Duodenal mucosa (tissue), 2 donors: ENCODE measurements at regions not wholly inside any gene's neighbourhood (a gene's known extent, or its start where the extent isn't known, plus 50 kb on each side); places are given as distances from the start of the nearest gene placed in this dataset.

Source experiments
- H3K27ac ChIP-seq: one replicate; pipeline ENCODE4 v1.7.0; 2013; ENCODE audit warnings: low read depth, low read length
- H3K27me3 ChIP-seq, 2 donors: one replicate each; pipeline ENCODE4 v1.7.0; 2013; ENCODE audit warnings: low read length in 2 of 2, control low read depth in 1 of 2; ENCODE audit not compliant: insufficient read depth in 2 of 2, control insufficient read depth in 1 of 2
- H3K36me3 ChIP-seq, 2 donors: one replicate each; pipeline ENCODE4 v1.7.0; 2013; ENCODE audit warnings: low read length in 2 of 2, control low read depth in 1 of 2; ENCODE audit not compliant: insufficient read depth in 2 of 2, control insufficient read depth in 1 of 2
- H3K4me1 ChIP-seq, 2 donors: one replicate each; pipeline ENCODE4 v1.7.0; 2013; ENCODE audit warnings: low read length in 2 of 2, control low read depth in 1 of 2; ENCODE audit not compliant: insufficient read depth in 2 of 2, control insufficient read depth in 1 of 2
- H3K4me3 ChIP-seq, 2 donors: one replicate each; pipeline ENCODE4 v1.7.0; 2013; ENCODE audit warnings: low read length in 2 of 2, low read depth in 1 of 2
- H3K9ac ChIP-seq, 2 donors: one replicate each; pipeline ENCODE4 v1.7.0; 2013; ENCODE audit warnings: low read length in 2 of 2, low read depth in 1 of 2
- H3K9me3 ChIP-seq, 2 donors: one replicate each; pipeline ENCODE4 v1.7.0; 2013; ENCODE audit warnings: low read length in 2 of 2, control low read depth in 1 of 2; ENCODE audit not compliant: control insufficient read depth in 1 of 2

DNA sequence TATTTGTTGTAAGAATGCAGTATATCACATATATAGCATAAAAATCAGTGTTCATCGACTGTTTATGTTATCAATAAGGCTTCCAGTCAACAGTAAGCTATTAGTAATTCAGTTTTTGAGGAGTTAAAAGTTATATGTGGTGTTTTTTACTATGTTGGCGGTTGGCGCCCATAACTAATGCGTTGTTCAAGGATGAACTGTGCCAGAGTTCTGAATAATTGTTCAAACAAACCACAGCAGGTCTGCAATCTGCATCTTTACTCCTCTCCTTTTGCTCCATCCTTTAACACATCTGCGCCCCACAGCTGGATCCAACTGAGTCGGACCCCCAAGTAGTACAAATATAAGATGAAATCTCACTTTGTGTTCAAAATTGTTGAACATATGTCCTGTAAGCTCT lies 836.1 kb downstream of the LTN1 start:
- H3K27me3 ChIP-seq: no peaks in the 10 kb centered on the region
- H3K27ac ChIP-seq: no peak overlapping the region
- H3K4me1 ChIP-seq: no peaks in the 10 kb centered on the region
- no peak overlapping the region for H3K4me3 ChIP-seq
- H3K9me3 ChIP-seq: no peaks in the 10 kb centered on the region
- H3K9ac ChIP-seq: no peak overlapping the region
- no peaks in the 10 kb centered on the region for H3K36me3 ChIP-seq

DNA sequence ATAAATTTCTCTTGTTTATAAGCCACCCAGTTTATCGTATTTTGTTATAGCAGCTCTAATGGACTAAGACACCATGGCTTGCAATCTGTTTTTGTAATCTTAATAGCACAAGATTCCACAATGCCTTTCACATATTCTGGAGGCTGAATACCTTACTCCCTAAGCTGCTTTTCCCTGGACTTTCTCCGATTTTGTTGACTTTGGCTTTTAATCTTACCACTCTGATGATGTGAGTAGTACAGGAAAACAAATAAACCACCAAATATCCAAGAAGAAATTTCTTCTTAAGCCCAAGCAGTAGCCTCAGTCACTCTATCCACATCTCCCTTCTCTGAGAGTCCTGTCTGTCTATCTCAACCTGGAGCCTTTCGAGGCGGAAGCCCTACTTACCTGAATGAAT lies 838.6 kb downstream of the LTN1 start:
- Histone ChIP-seq H3K27ac (no peak overlapping the region), H3K36me3 (no peaks in the 10 kb centered on the region), H3K27me3 (no peaks in the 10 kb centered on the region), H3K9me3 (no peaks in the 10 kb centered on the region), H3K4me3 (no peak overlapping the region), H3K9ac (no peak overlapping the region), H3K4me1 (no peaks in the 10 kb centered on the region)

DNA sequence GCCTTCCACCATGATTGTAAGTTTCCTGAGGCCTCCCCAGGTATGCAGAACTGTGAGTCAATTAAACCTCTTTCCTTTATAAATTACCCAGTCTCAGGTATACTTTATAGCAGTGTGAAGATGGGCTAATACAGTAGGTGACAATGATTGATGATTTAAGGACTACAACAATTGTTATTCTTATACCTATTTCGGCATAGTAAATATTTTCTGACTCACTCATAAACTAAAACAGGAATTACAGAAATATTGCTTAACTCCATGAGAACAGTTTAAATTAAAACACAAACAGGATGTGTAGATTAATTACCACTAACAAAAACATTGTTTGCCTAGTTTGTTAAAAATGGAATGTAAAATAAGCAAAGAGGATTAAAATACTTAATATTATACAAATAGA lies 839.9 kb downstream of the LTN1 start:
- Histone ChIP-seq H3K4me1 (no peaks in the 10 kb centered on the region), H3K27me3 (no peaks in the 10 kb centered on the region), H3K9ac (no peak overlapping the region), H3K36me3 (no peaks in the 10 kb centered on the region), H3K4me3 (no peak overlapping the region), H3K9me3 (no peaks in the 10 kb centered on the region), H3K27ac (no peak overlapping the region)

DNA sequence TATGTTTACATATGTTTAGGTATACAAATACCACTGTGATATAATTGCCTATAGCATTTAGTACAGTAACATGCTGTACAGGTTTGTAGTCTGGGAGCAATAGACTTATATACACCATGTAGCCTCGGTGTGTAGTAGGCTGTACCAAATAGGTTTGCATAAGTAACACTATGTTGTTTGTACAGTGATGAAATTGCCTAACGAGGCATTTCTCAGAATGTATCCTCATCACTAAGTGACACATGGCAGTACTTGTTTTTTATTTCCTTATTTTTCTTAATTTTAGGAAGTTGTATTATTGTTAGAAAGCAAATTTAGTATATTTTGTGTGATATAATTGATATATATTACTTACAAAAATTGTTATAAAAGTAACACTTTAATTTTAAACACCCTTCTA lies 840.9 kb downstream of the LTN1 start:
- Histone ChIP-seq H3K36me3 (no peaks in the 10 kb centered on the region), H3K9ac (no peak overlapping the region), H3K4me3 (no peak overlapping the region), H3K27ac (no peak overlapping the region), H3K27me3 (no peaks in the 10 kb centered on the region), H3K9me3 (no peaks in the 10 kb centered on the region), H3K4me1 (no peaks in the 10 kb centered on the region)

DNA sequence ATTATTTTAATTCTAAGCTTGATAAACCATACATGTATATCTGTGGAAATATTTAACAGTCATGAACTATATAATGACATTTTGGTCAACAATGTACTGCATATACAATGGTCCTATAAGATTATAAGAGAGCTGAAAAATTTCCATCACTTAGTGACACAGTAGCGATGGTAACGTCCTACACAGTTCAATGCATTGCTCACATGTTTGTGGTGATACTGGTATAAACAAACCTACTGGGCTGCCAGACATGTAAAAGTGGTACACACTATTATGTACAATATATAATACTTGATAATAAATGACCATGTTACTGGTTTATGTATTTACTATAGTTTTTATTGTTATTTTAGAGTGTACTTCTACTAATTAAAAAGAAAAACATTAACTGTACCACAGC lies 841.9 kb downstream of the LTN1 start:
- H3K9me3 ChIP-seq: no peaks in the 10 kb centered on the region
- H3K4me1 ChIP-seq: no peaks in the 10 kb centered on the region
- H3K9ac ChIP-seq: no peak overlapping the region
- H3K36me3 ChIP-seq: no peaks in the 10 kb centered on the region
- H3K27ac ChIP-seq: no peak overlapping the region
- H3K27me3 ChIP-seq: no peaks in the 10 kb centered on the region
- H3K4me3 ChIP-seq: no peak overlapping the region

DNA sequence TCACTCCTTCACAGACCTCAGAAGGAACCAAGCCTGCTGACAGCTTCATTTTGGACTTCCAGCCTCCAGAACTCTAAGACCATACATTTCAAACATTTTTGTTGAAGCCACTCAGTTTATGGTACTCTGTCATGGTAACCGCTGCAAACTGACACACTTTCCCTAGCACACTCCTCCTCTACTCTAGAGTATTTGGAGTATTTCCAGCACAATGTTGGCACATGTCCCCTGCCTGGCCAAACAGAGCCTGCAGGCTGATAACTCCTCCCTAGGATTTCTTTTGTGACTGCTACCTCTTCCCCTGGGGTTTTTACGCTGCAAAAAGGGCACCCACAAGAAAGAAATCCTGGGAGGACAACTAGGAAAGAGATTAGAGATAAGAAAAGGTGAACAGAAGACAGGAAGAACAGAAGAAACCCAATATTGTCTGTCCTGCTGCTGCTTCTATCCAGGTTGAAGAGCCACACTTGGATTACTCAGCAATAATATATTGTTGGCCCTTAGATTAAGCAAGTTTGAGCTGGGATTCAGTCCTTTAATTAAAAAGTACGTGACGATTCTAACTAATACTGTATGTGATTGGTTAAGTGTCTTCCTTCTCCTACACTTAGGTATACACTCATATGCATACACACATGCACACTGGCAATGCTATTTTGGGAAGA lies 844.1 kb downstream of the LTN1 start:
- no peak overlapping the region for H3K9ac ChIP-seq
- no peaks in the 10 kb centered on the region for H3K9me3 ChIP-seq
- H3K27ac ChIP-seq: no peak overlapping the region
- H3K4me1 ChIP-seq: no peaks in the 10 kb centered on the region
- H3K4me3 ChIP-seq: no peak overlapping the region
- no peaks in the 10 kb centered on the region for H3K36me3 ChIP-seq
- H3K27me3 ChIP-seq: no peaks in the 10 kb centered on the region

DNA sequence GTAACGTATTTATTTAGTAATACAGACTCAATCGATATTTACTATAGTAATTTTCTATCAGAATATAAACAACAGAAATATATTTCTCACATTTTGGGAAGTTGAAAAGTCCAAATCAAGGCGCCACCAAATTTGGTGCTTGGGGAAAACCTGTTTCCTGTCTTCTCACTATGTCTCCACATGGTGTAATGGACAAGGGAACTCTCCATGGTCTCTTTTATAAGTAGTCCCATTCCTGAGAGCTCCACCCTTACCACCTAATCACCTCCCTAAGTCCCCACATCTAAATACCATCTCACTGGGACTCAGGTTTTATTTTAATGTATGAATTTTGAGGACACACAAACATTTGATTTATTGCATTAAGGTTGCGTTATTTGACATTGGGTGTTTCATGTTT lies 848.0 kb downstream of the LTN1 start:
- Histone ChIP-seq H3K4me3 (no peak overlapping the region), H3K27ac (no peak overlapping the region), H3K36me3 (no peaks in the 10 kb centered on the region), H3K4me1 (no peaks in the 10 kb centered on the region), H3K9me3 (no peaks in the 10 kb centered on the region), H3K9ac (no peak overlapping the region), H3K27me3 (no peaks in the 10 kb centered on the region)

DNA sequence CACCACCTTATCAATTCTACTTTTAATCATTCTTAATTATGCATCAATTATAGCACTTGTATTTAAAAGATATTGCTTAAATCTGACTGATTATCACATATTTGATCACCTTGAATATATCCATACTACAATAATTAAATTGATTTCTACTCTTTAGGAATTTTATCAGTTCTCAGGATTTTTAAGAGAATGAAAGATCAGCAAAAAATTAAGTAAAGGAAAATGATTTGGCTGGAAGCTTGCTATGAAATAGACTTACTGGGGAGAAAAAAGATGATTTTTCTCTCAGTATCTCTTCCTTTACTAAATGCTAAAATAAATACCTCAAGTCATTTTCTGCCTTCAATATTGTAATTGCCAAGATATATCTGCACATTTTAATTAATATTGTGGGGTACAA lies 848.6 kb downstream of the LTN1 start:
- H3K9me3 ChIP-seq: no peaks in the 10 kb centered on the region
- H3K4me1 ChIP-seq: no peaks in the 10 kb centered on the region
- H3K27me3 ChIP-seq: no peaks in the 10 kb centered on the region
- no peak overlapping the region for H3K9ac ChIP-seq
- H3K27ac ChIP-seq: no peak overlapping the region
- no peaks in the 10 kb centered on the region for H3K36me3 ChIP-seq
- no peak overlapping the region for H3K4me3 ChIP-seq

DNA sequence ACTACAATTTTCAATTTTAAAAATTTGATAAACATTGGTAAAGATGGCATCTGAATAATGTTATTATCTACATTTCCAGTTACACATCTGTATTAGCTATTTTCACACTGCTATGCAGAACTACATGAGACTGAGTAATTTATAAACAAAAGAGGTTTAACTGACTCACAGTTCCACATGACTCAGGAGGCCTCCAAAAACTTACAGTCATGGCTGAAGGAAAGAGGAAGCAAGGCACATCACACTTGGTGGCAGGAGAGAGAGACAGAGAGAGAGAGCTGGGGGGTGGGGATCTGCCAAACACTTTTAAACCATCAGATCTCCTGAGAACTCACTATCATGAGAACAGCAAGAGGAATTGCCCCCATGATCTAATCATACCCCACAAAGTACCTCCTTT lies 850.0 kb downstream of the LTN1 start:
- no peaks in the 10 kb centered on the region for H3K4me1 ChIP-seq
- no peaks in the 10 kb centered on the region for H3K9me3 ChIP-seq
- no peak overlapping the region for H3K27ac ChIP-seq
- no peak overlapping the region for H3K4me3 ChIP-seq
- no peak overlapping the region for H3K9ac ChIP-seq
- no peaks in the 10 kb centered on the region for H3K27me3 ChIP-seq
- H3K36me3 ChIP-seq: no peaks in the 10 kb centered on the region

DNA sequence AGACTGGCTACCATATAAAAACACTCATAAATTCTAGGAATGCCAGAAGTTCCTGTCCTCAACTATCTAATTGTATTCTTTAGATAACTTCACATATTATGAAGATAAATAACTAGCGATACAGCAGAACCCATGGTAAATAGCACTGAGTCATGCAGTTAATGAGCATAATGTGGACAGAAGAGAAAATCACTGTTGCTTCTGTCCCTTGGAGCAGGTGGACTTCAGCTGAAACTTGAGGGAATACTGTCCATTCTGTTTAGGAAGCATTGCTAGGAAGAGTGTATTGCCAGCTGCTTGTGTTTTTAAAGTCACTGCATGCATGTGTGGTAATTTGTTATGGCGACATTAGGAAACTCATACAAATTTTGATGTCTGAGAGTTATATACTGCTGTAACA lies 854.4 kb downstream of the LTN1 start:
- H3K36me3 ChIP-seq: no peaks in the 10 kb centered on the region
- H3K27ac ChIP-seq: no peak overlapping the region
- no peak overlapping the region for H3K9ac ChIP-seq
- H3K9me3 ChIP-seq: no peaks in the 10 kb centered on the region
- H3K4me3 ChIP-seq: no peak overlapping the region
- H3K27me3 ChIP-seq: no peaks in the 10 kb centered on the region
- H3K4me1 ChIP-seq: no peaks in the 10 kb centered on the region
